ENCODE measurements at regions not wholly inside any gene's neighbourhood (a gene's known extent, or its start where the extent isn't known, plus 50 kb on each side); places are given as distances from the start of the nearest gene placed in this dataset.

DNA sequence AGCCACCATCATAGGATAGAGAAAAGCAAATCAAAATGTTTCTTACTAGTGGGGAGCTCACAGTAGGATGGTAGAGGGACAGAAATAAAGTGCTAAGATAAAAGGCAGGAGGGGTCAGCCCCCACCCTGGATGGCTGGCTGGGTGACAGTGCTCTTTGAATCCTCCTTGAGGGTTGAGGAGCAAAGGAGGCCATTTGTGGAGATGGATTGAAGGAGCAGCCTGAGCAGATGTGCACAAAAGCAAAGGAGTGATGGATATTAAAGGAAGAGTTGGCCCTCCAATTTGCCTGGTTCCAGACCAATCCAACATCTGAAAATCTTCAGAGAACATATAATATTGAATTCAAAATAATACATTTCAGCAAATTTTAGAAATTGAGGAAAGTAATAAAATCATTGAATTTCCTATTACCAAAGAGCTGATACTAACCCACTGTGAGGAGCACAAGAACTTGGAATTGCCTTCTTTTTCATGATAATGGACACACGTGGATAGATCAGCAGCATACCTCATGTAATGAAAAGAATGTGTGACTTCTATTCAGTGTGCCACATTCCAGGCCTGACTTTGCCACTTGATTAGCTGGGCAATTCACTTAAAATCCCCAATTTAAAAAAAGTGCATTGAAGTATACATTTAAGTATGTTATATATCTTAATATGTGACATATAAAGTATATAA lies 287.0 kb downstream of the FAT3 start:
- FAIRE-seq, result no peak
- no peak for DNase-seq (ENCODE audit: extremely low spot score, insufficient read length, low read depth)

- FAIRE-seq (no peak), DNase-seq (ENCODE audit: extremely low spot score, insufficient read length, low read depth) (no peak)
These were observed 287.6 kb downstream of the FAT3 start for GRCh38 chr11:92512204-92512569.

- DNase-seq (ENCODE audit: extremely low spot score, insufficient read length, low read depth), result no peak
- FAIRE-seq, result no peak
These were observed 299.0 kb downstream of the FAT3 start for GRCh38 chr11:92523611-92524010.

DNA sequence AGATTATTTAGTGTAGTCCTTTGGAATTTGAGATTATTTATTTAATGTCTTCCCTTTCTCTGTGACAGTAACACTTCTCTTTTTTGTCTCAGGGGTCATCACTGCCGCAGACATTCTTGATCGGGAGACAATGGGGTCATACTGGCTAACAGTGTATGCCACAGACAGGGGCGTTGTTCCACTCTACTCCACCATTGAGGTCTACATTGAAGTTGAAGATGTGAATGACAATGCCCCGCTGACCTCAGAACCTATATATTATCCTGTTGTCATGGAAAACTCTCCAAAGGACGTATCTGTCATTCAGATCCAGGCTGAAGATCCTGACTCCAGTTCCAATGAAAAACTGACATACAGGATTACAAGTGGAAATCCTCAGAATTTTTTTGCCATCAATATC lies 299.9 kb downstream of the FAT3 start:
- DNase-seq (ENCODE audit: extremely low spot score, insufficient read length, low read depth), result no peak
- FAIRE-seq, result no peak

DNA sequence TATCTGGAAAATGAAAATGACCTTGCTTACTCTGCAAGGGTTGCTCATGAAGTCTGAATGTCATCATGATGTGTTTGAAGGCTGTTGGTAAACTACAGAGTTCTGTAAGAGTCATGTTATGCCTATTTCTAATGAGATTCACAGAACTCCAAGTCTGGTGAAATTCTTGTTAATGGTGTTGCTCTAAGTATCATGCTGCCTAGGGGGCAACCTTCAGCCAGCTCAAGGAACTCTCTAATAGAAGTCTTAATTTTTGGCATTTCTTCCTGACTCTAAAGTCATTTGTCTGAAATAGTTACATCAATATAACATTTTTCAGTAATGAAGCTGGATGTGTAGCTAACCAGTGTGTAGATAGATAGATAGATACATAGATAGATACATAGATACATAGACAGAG lies 302.8 kb downstream of the FAT3 start:
- no peak for DNase-seq (ENCODE audit: extremely low spot score, insufficient read length, low read depth)
- no peak for FAIRE-seq

DNA sequence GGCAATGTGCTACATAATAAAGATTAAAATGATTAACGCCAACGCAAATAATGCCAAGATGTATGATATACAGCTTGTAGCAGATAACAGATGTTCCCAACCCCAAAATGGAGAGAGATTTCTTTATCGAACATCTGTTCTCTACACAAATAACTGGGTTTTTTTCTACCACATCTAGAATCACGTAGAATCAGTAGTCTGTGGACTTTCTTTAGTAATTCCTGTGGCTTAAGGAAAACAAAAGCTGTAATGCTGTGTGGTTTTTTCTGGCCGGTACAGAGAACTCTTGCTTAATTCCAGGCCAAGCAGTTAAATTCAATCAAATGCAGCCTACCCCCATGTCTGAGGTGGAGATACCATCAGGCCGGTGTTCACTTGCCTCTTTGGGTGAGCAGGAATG lies 303.4 kb downstream of the FAT3 start:
- FAIRE-seq, result no peak
- no peak for DNase-seq (ENCODE audit: extremely low spot score, insufficient read length, low read depth)

DNA sequence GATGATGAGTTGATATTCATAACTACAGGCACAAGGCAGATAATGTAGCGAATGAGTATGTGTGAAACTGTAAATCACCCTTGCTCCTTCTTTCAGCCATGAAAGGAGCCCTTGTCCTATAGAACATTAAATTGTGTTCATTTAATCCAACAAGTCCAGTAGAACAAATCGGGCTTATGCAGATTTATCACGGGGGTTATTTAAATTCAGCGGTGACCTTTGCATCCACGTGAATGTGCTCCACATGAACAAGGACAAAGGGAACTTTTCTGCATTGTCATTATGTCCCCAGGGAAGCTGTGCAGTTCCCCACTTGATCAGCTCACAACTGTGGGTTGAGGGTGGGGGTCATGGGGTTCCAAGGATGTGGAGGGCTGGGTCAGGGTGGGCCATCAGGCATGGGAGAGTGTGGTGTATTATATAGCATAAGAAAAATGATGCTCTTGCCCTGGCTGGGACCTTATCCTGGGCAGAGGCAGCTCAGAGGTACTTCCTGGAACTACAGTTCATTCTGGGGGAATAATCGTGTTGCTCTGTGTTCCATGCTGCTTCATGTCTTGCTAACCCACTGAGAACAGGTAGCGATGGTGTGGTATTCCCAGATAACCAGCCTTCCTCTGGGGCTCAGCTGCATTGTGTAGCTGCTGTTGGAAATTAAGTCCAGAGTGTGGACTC lies 306.6 kb downstream of the FAT3 start:
- no peak for FAIRE-seq

DNA sequence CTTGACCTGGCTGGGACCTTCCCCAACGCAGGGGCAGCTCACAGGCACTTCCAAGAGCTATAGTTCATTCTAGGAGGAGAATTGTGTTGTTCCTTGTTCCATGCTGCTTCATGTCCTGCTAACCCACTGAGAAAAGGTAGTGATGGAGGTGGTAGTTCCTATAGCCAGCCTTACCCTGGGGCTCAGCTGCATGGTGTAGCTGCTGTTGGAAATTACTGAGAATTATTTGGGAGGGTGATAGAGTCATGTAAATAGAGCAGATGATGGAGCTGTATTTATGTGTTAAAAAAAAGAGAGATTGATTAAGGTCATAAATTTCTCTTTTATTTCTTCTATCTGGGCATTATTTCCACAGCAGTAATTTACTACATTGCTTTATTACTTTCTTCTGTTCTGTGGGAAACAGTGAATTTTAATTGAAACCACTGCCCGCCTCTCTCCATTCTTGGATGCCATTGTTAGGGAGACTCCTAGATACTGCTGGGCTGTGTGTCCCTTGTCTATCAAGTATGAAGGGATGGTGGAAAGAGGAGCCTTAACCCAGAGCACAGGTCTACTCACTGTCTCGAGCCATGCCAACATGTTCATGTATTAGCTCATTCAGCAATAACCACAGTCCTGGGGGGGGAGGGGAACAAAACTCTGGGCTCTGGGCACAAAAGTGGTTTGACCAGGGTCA lies 309.2 kb downstream of the FAT3 start:
- FAIRE-seq, result no peak
- DNase-seq (ENCODE audit: extremely low spot score, insufficient read length, low read depth), result no peak

More for the DNA sequence above, 306.6 kb downstream of the FAT3 start:
- DNase-seq (ENCODE audit: extremely low spot score, insufficient read length, low read depth), result no peak

DNA sequence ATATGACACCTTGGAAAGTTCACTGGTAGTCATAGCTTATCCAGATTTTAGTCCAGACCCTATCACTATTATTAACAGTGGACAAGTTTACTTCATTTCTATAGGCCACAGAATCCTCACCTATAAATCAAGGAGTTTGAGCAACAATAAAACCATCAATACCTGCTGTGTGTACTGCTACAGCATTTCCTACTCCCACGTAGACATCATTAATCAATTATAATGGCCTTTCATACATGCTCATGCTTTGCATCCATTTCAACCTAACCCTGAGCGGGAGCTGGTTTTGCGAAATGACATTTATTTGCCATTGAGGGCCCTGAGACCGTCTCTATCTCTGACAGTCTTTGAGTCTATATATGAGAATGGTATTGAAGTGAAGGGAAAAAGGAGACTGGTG lies 312.3 kb downstream of the FAT3 start:
- DNase-seq (ENCODE audit: extremely low spot score, insufficient read length, low read depth) (no peak), FAIRE-seq (no peak)

DNA sequence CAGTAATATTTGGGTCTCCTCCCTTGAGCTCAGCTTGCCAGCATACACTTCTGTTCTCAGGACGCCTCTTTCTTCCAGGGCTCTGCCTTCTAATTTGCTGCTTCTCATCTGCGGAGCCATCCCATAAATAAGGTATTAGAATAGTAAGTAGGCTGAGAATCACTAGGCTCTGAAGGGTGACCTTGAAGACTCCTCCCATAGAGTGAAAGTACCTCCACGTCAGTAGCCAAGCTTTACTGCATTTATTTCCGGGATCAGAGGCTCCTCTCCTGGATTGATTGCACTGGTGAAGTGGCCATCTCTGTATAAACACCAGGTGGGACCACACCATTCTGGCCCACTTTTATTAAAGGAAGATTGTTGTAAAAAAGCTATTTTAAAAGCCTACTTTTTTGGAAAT lies 315.5 kb downstream of the FAT3 start:
- DNase-seq (ENCODE audit: extremely low spot score, insufficient read length, low read depth), result no peak
- no peak for FAIRE-seq

GRCh38 chr11:92545906-92546471 lies 321.4 kb downstream of the FAT3 start:
- FAIRE-seq, result no peak

GRCh38 chr11:92546603-92547002 lies 322.0 kb downstream of the FAT3 start:
- FAIRE-seq (no peak), DNase-seq (ENCODE audit: extremely low spot score, insufficient read length, low read depth) (no peak)

More at GRCh38 chr11:92545906-92546471, 321.4 kb downstream of the FAT3 start:
- no peak for DNase-seq (ENCODE audit: extremely low spot score, insufficient read length, low read depth)

GRCh38 chr11:92550411-92550810 lies 325.8 kb downstream of the FAT3 start:
- DNase-seq (ENCODE audit: extremely low spot score, insufficient read length, low read depth) (no peak), FAIRE-seq (no peak)

- DNase-seq (ENCODE audit: extremely low spot score, insufficient read length, low read depth) (no peak), FAIRE-seq (no peak)
These were observed 326.3 kb downstream of the FAT3 start for GRCh38 chr11:92550871-92551270.

DNA sequence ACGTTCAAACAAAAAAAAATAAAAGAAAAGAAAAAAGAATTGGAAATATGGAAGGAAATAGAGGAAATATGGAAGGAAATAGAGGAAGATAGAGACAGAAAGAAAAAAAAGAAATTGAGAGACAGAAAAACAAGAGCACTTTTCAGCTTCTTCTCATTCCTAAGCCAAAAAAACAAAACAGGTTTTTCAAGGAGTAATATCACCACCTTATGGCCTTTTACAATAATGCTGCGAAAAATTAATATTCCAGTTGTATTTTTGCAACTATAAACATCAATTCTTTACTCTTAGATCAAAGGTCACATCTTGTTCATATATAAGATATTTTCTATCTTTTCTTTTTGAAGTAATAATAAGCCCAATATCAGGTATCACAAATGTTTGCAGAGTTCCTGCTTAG lies 328.3 kb downstream of the FAT3 start:
- no peak for DNase-seq (ENCODE audit: extremely low spot score, insufficient read length, low read depth)
- no peak for FAIRE-seq

GRCh38 chr11:92554688-92555087 lies 330.1 kb downstream of the FAT3 start:
- FAIRE-seq (no peak), DNase-seq (ENCODE audit: extremely low spot score, insufficient read length, low read depth) (no peak)

DNA sequence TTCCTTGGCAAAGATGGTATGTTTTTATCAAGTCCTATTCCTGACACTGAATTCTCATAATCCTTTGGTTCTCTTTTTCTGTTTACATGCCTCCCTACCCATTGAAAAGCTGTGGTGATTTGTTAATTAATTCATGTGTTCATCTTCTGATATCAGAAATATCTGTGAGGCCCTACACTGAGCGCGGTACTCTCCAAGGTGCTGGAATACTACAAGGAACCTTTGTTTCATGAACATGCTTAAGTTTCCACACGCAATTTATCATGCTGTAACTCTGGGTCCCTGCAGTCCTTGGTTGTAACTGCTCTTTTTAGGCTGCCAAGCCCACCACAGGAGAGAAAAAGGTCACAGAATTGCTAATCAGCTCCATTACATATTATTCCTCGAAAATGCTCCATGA lies 331.8 kb downstream of the FAT3 start:
- DNase-seq (ENCODE audit: extremely low spot score, insufficient read length, low read depth) (no peak), FAIRE-seq (no peak)

DNA sequence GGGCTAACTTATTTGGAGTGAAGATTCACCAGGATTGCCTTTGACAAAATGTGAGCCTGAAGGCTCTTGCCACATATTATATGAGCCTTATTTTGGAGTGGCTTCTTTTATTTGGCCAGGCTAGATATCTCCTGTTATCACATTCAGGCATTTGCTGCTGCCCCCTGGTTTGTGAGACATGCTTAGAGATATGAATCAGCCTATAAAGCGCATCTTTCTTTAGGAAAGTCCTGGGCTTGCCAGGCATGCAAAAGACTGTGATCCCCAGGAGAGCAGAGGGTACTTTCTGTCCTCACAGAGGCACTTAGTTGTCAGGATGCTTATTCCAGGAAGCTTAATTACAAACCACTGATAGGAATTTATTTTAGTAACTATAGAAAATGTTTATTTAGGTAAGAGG lies 333.3 kb downstream of the FAT3 start:
- no peak for DNase-seq (ENCODE audit: extremely low spot score, insufficient read length, low read depth)
- no peak for FAIRE-seq

DNA sequence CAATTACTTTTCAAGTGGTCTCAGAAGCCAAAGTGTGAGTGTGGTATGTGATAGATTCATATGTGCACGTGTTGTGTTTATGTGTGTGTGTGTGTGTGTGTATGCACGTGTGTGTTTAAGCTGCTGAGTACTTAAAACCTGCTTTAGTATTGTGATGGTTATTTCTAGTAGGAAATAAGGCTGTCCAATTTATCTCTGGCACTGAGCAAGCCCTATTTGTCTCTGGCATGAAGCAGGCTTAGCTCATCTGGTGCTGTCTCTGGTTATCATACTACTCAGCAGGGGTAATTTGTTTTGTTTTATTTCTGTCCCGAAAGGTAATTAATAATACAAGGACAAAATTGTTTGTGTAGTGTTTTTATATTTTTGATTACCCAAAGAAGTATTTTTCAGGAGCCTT lies 333.7 kb downstream of the FAT3 start:
- no peak for DNase-seq (ENCODE audit: extremely low spot score, insufficient read length, low read depth)
- FAIRE-seq, result no peak

DNA sequence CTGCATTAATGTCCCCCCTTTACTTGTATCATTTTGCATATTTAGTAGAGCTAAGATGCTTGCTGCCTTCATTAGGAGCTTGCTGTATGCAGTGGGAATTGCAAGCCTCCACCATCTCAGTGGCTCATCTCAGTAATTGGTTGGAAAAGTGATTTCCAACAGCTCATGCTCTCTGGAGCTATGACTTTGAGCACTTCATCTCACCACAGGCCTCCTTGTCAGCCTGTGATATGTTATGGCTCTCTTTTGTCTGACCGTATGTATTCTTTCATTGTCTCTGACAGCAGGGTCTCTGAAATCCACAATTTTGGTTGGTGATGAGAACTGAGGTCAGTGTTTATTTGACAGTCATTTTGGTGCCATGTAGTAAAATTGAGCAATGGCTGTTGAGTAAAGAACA lies 345.1 kb downstream of the FAT3 start:
- FAIRE-seq, result no peak

DNA sequence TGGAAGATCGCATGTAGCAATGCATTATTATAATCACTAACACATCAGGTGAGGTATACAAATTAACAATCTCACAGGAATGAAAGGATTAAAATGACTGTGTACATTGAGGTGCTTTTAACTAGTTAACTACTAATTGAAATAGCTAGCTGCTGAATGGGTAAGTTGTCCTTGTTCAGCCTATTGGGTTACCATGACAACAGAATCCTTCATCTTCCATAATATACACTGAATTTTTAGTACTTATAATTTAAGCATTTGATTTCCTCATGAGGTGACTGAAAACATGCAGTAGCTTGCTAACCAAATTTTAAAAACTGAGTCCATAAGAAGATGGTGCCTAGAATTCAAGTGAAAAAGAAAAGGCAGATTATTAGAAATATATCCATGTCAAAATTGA lies 347.9 kb downstream of the FAT3 start:
- DNase-seq (ENCODE audit: extremely low spot score, insufficient read length, low read depth) (no peak), FAIRE-seq (no peak)

More for the DNA sequence above, 345.1 kb downstream of the FAT3 start:
- DNase-seq (ENCODE audit: extremely low spot score, insufficient read length, low read depth), result no peak
